ENCODE measurements at regions not wholly inside any gene's neighbourhood (a gene's known extent, or its start where the extent isn't known, plus 50 kb on each side); places are given as distances from the start of the nearest gene placed in this dataset.

DNA sequence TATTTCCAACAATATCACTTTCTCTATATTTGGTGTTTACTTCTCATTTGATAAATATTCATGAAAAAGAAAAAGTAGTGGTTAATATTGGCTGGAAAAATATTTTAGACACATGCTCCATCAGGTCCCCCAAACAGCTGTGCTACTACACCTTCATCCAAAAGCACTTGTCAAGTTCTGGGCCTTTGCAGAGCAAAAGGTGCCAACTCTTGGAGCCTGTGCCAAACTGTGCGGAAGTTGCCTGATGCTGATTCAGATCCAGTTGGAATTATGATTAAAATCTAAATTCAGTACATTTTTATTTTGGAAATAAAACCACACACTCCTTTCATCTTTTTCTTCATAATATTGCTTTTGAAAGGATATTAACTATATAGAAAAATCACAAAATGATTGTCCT, 1497.4 kb upstream of the CADM2 start:
- TF ChIP-seq CTCF (IDR thresholded peaks at IDR 0.05 in 2 of 3, conservative IDR thresholded peaks at IDR 0.05 in 1 of 3; ENCODE audit: control insufficient read depth in 2 of 3, extremely low read depth in 1 of 3, insufficient read depth in 1 of 3, low read depth in 3 of 3, low read length in 3 of 3) (no peak), KLF5 (IDR thresholded peaks at IDR 0.05; ENCODE audit: partially characterized antibody) (no peak), POLR2A (IDR thresholded peaks at IDR 0.05; ENCODE audit: low read depth, low read length) (no peak)

All from GM12878 (cell line).